Dendritic cell treated with granulocyte-macrophage colony-stimulating factor and Interleukin-4, amounts not matched to agents 40 ng/mL and 50 ng/mL, for 4 days (primary cell): ENCODE measurements at regions not wholly inside any gene's neighbourhood (a gene's known extent, or its start where the extent isn't known, plus 50 kb on each side); places are given as distances from the start of the nearest gene placed in this dataset.

ENCODE experiments used
- H3K27ac Mint-ChIP-seq: one replicate; pipeline ENCODE4 v1.8.0; 2022; ENCODE audit warnings: mild to moderate bottlenecking, mixed read lengths
- H3K27me3 Mint-ChIP-seq: one replicate; pipeline ENCODE4 v1.8.0; 2022; ENCODE audit warnings: mild to moderate bottlenecking, mixed read lengths
- H3K36me3 Mint-ChIP-seq: one replicate; pipeline ENCODE4 v1.8.0; 2022; ENCODE audit warnings: low read depth, mixed read lengths
- H3K4me1 Mint-ChIP-seq: one replicate; pipeline ENCODE4 v1.8.0; 2022; ENCODE audit warnings: low read depth, mixed read lengths
- H3K4me3 Mint-ChIP-seq: one replicate; pipeline ENCODE4 v1.8.0; 2022; ENCODE audit warnings: mild to moderate bottlenecking, moderate library complexity, mixed read lengths
- H3K9me3 Mint-ChIP-seq: one replicate; pipeline ENCODE4 v1.8.0; 2022; ENCODE audit warnings: mixed read lengths
- intact Hi-C: fragments of 100-400 bp; cut with micrococcal nuclease; formaldehyde crosslinking; loops from one replicate; pipeline ENCODE4 v1.15.0; 2022

GRCh38 chr2:146873056-146873455 is 971.8 kb upstream of the ACVR2A start:
- H3K4me1 Mint-ChIP-seq = no peaks in the 10 kb centered on the region
- no peak overlapping the region for H3K4me3 Mint-ChIP-seq
- H3K36me3 Mint-ChIP-seq = no peaks in the 10 kb centered on the region
- no peak overlapping the region for H3K27ac Mint-ChIP-seq
- H3K9me3 Mint-ChIP-seq = no peaks in the 10 kb centered on the region
- intact Hi-C loops = no loop called here
- H3K27me3 Mint-ChIP-seq = no peaks in the 10 kb centered on the region

GRCh38 chr2:146870691-146871090 is 974.1 kb upstream of the ACVR2A start:
- no peaks in the 10 kb centered on the region for H3K9me3 Mint-ChIP-seq
- H3K4me1 Mint-ChIP-seq = no peaks in the 10 kb centered on the region
- H3K4me3 Mint-ChIP-seq = no peak overlapping the region
- no peak overlapping the region for H3K27ac Mint-ChIP-seq
- H3K36me3 Mint-ChIP-seq = no peaks in the 10 kb centered on the region
- no peaks in the 10 kb centered on the region for H3K27me3 Mint-ChIP-seq
- intact Hi-C loops = no loop called here

GRCh38 chr2:146869328-146869727 is 975.5 kb upstream of the ACVR2A start:
- Mint-ChIP-seq H3K4me3 (no peak overlapping the region), H3K27ac (no peak overlapping the region), H3K4me1 (no peaks in the 10 kb centered on the region), H3K36me3 (no peaks in the 10 kb centered on the region), H3K9me3 (peaks cover 5% of the 10 kb centered on the region), H3K27me3 (no peaks in the 10 kb centered on the region)
- intact Hi-C loops = no loop called here

GRCh38 chr2:146868051-146868450 is 976.8 kb upstream of the ACVR2A start:
- Mint-ChIP-seq H3K4me3 (no peak overlapping the region), H3K27ac (no peak overlapping the region), H3K9me3 (peaks cover 10% of the 10 kb centered on the region), H3K27me3 (no peaks in the 10 kb centered on the region), H3K4me1 (no peaks in the 10 kb centered on the region), H3K36me3 (no peaks in the 10 kb centered on the region)
- intact Hi-C loops = no loop called here

GRCh38 chr2:146867477-146867986 is 977.3 kb upstream of the ACVR2A start:
- intact Hi-C loops = no loop called here
- H3K36me3 Mint-ChIP-seq = no peaks in the 10 kb centered on the region
- peaks cover 10% of the 10 kb centered on the region for H3K9me3 Mint-ChIP-seq
- no peak overlapping the region for H3K4me3 Mint-ChIP-seq
- no peak overlapping the region for H3K27ac Mint-ChIP-seq
- no peaks in the 10 kb centered on the region for H3K27me3 Mint-ChIP-seq
- H3K4me1 Mint-ChIP-seq = no peaks in the 10 kb centered on the region

- intact Hi-C loops = no loop called here
- Mint-ChIP-seq H3K4me1 (no peaks in the 10 kb centered on the region), H3K9me3 (peaks cover 18% of the 10 kb centered on the region), H3K4me3 (no peak overlapping the region), H3K36me3 (no peaks in the 10 kb centered on the region), H3K27ac (no peak overlapping the region), H3K27me3 (no peaks in the 10 kb centered on the region)
Observed at GRCh38 chr2:146853741-146854444, 990.9 kb upstream of the ACVR2A start.

GRCh38 chr2:146852661-146853060 is 992.2 kb upstream of the ACVR2A start:
- no peaks in the 10 kb centered on the region for H3K4me1 Mint-ChIP-seq
- intact Hi-C loops = no loop called here
- H3K36me3 Mint-ChIP-seq = no peaks in the 10 kb centered on the region
- no peaks in the 10 kb centered on the region for H3K27me3 Mint-ChIP-seq
- H3K4me3 Mint-ChIP-seq = no peak overlapping the region
- no peak overlapping the region for H3K27ac Mint-ChIP-seq
- peaks cover 18% of the 10 kb centered on the region for H3K9me3 Mint-ChIP-seq

- Mint-ChIP-seq H3K36me3 (no peaks in the 10 kb centered on the region), H3K9me3 (peaks cover 18% of the 10 kb centered on the region), H3K27me3 (no peaks in the 10 kb centered on the region), H3K4me1 (no peaks in the 10 kb centered on the region), H3K4me3 (no peak overlapping the region), H3K27ac (no peak overlapping the region)
- intact Hi-C loops = no loop called here
Observed at GRCh38 chr2:146850746-146851145, 994.1 kb upstream of the ACVR2A start.

GRCh38 chr2:146847846-146848245 is 997.0 kb upstream of the ACVR2A start:
- Mint-ChIP-seq H3K4me3 (no peak overlapping the region), H3K27me3 (no peaks in the 10 kb centered on the region), H3K27ac (no peak overlapping the region), H3K36me3 (no peaks in the 10 kb centered on the region), H3K4me1 (no peaks in the 10 kb centered on the region), H3K9me3 (peaks cover 15% of the 10 kb centered on the region)
- intact Hi-C loops = no loop called here

- Mint-ChIP-seq H3K9me3 (peaks cover 8% of the 10 kb centered on the region), H3K4me3 (no peak overlapping the region), H3K27me3 (no peaks in the 10 kb centered on the region), H3K4me1 (no peaks in the 10 kb centered on the region), H3K36me3 (no peaks in the 10 kb centered on the region), H3K27ac (no peak overlapping the region)
- intact Hi-C loops = no loop called here
Observed at GRCh38 chr2:146844226-146844990, 1000.4 kb upstream of the ACVR2A start.

GRCh38 chr2:146837857-146838256 is 1007.0 kb upstream of the ACVR2A start:
- intact Hi-C loops = no loop called here
- no peaks in the 10 kb centered on the region for H3K4me1 Mint-ChIP-seq
- H3K9me3 Mint-ChIP-seq = peaks cover 42% of the 10 kb centered on the region
- H3K27me3 Mint-ChIP-seq = no peaks in the 10 kb centered on the region
- no peak overlapping the region for H3K27ac Mint-ChIP-seq
- no peaks in the 10 kb centered on the region for H3K36me3 Mint-ChIP-seq
- H3K4me3 Mint-ChIP-seq = no peak overlapping the region

GRCh38 chr2:146826388-146826787 is 1018.4 kb upstream of the ACVR2A start:
- no peaks in the 10 kb centered on the region for H3K27me3 Mint-ChIP-seq
- no peak overlapping the region for H3K27ac Mint-ChIP-seq
- no peak overlapping the region for H3K4me3 Mint-ChIP-seq
- intact Hi-C loops = no loop called here
- peaks cover 12% of the 10 kb centered on the region for H3K9me3 Mint-ChIP-seq
- H3K4me1 Mint-ChIP-seq = no peaks in the 10 kb centered on the region
- H3K36me3 Mint-ChIP-seq = no peaks in the 10 kb centered on the region

GRCh38 chr2:146821836-146822316 is 1023.0 kb upstream of the ACVR2A start:
- Mint-ChIP-seq H3K27me3 (no peaks in the 10 kb centered on the region), H3K4me1 (no peaks in the 10 kb centered on the region), H3K9me3 (peaks cover 12% of the 10 kb centered on the region), H3K27ac (no peak overlapping the region), H3K4me3 (no peak overlapping the region), H3K36me3 (no peaks in the 10 kb centered on the region)
- intact Hi-C loops = no loop called here

GRCh38 chr2:146820672-146821071 is 1024.2 kb upstream of the ACVR2A start:
- H3K27me3 Mint-ChIP-seq = no peaks in the 10 kb centered on the region
- intact Hi-C loops = no loop called here
- no peak overlapping the region for H3K4me3 Mint-ChIP-seq
- no peak overlapping the region for H3K27ac Mint-ChIP-seq
- no peaks in the 10 kb centered on the region for H3K4me1 Mint-ChIP-seq
- H3K9me3 Mint-ChIP-seq = peaks cover 12% of the 10 kb centered on the region
- H3K36me3 Mint-ChIP-seq = no peaks in the 10 kb centered on the region
